GM10248 (cell line): ENCODE measurements at regions not wholly inside any gene's neighbourhood (a gene's known extent, or its start where the extent isn't known, plus 50 kb on each side); places are given as distances from the start of the nearest gene placed in this dataset.

ENCODE experiments used
- CTCF ChIA-PET: fragments of 300-600 bp; sonication (Branson Sonifier 250); formaldehyde crosslinking; extraction: SDS; loops from one replicate; lab custom pipeline; 2021; ENCODE audit warnings: antibody characterized with exemption; lab: Yijun Ruan, JAX
- POLR2A ChIA-PET: fragments of 350-650 bp; sonication (Branson Sonifier 250); formaldehyde crosslinking; extraction: SDS; loops from one replicate; lab custom pipeline; 2020; ENCODE audit warnings: antibody characterized with exemption; lab: Yijun Ruan, JAX
- DNase-seq: peaks from one replicate; pipeline ENCODE4 v3.0.0; 2012; ENCODE audit errors: extremely low spot score
- TF ChIP-seq, protein P1 (sequence below): IDR thresholded peaks from 2 replicates; pipeline ENCODE4 v1.5.1; 2012; ENCODE audit warnings: mild to moderate bottlenecking, low read depth; ENCODE audit errors: extremely low read depth, missing control alignments, control extremely low read depth

GRCh38 chr11:30089921-30090320 is 73.1 kb upstream of the KCNA4 start:
- no peak for DNase-seq
- CTCF ChIA-PET: no interaction called here
- POLR2A ChIA-PET: no interaction called here
- TF ChIP-seq, protein P1, sequence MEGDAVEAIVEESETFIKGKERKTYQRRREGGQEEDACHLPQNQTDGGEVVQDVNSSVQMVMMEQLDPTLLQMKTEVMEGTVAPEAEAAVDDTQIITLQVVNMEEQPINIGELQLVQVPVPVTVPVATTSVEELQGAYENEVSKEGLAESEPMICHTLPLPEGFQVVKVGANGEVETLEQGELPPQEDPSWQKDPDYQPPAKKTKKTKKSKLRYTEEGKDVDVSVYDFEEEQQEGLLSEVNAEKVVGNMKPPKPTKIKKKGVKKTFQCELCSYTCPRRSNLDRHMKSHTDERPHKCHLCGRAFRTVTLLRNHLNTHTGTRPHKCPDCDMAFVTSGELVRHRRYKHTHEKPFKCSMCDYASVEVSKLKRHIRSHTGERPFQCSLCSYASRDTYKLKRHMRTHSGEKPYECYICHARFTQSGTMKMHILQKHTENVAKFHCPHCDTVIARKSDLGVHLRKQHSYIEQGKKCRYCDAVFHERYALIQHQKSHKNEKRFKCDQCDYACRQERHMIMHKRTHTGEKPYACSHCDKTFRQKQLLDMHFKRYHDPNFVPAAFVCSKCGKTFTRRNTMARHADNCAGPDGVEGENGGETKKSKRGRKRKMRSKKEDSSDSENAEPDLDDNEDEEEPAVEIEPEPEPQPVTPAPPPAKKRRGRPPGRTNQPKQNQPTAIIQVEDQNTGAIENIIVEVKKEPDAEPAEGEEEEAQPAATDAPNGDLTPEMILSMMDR: no peak

GRCh38 chr11:30091246-30091645 is 74.4 kb upstream of the KCNA4 start:
- CTCF ChIA-PET: no interaction called here
- TF ChIP-seq, protein P1: no peak
- POLR2A ChIA-PET: no interaction called here
- DNase-seq: no peak

GRCh38 chr11:30091737-30092136 is 74.9 kb upstream of the KCNA4 start:
- ChIA-PET POLR2A (no interaction called here), CTCF (no interaction called here)
- TF ChIP-seq, protein P1: no peak

GRCh38 chr11:30092518-30092917 is 75.7 kb upstream of the KCNA4 start:
- no peak for DNase-seq
- POLR2A ChIA-PET: no interaction called here
- CTCF ChIA-PET: no interaction called here
- TF ChIP-seq, protein P1: no peak

More at GRCh38 chr11:30091737-30092136, 74.9 kb upstream of the KCNA4 start:
- no peak for DNase-seq

DNA sequence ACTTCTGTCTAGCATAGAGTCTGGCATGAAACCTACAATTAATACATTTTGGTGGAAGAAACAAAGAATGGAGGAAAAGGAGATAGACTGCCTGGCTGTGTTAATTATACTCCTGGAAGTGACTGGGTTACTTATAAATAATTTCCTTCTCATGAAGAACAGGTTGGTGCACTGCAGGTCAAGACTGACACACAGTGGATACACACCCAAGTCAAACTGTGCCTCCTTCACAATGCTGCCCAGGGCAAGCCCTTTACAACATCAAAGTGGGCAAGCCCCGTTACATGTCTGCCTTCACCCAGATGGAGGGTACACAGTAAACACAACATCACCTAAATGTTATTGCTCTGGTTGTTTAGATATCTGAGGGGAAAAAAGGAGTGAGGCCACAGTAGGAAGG is 83.7 kb upstream of the KCNA4 start:
- CTCF ChIA-PET: interaction anchor here (0.8 to 1.6 kb wide), 3 partner anchors 8 to 43 kb away, joined by 4 to 5 read pairs (median 4); no protein-coding TSS in a partner anchor
- TF ChIP-seq, protein P1: no peak
- POLR2A ChIA-PET: no interaction called here
- no peak for DNase-seq

- ChIA-PET POLR2A (no interaction called here), CTCF (interaction anchor here (1.0 to 4.6 kb wide), 3 partner anchors 10 to 36 kb away, joined by 3 to 23 read pairs (median 4); no protein-coding TSS in a partner anchor)
- TF ChIP-seq, protein P1: no peak
- no peak for DNase-seq
Measured at GRCh38 chr11:30106222-30107181, 89.7 kb upstream of the KCNA4 start.
